Fibroblast of mammary gland (primary cell): ENCODE measurements at regions not wholly inside any gene's neighbourhood (a gene's known extent, or its start where the extent isn't known, plus 50 kb on each side); places are given as distances from the start of the nearest gene placed in this dataset.
"Not testable (repeated sequence)": the region's sequence is repeated elsewhere in the genome, so short reads cannot be mapped to it uniquely, and the experiment has no call there.

Source experiments
- DNase-seq: peaks from one replicate; pipeline ENCODE4 v3.0.0-alpha.2; 2010; ENCODE audit warnings: low read depth
- H3K4me3 ChIP-seq: 2 replicates; pipeline ENCODE4 v1.5.1; 2011; ENCODE audit warnings: low read depth, mild to moderate bottlenecking, low read length, moderate library complexity; ENCODE audit not compliant: control insufficient read depth

DNA sequence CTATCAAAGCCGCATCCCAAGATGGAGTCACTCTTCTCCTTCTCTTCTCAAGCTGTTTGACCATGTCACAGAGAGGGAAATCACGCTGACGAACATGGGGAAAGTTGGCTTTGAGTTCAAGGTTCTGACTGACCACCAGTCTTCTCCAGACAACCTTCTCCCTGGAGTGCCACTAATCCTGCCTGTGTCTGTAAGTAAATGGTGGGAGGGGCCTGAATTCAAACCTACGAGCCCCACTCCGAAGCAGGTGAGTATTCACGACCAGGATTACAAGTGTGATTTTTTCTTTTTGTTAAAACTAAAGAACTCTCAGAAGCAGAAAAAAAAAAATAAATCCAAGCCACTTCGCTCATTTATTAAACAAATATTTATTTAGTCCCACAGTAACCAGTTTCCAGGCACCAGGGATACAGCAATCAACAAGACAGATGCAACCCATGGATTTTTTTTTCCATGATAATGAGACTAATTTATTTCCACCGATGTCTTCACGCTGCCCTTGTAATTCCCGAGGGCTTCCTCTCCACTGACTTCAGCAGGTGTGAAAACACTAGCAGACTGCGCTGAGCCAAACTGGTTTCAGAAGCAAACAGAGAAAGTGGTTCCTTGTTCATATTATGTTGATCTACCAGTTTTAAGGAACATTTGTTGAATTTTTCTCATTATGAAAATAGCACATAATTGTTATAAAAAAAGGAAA is 206.0 kb upstream of the NBPF12 start:
- DNase-seq, H3K4me3 ChIP-seq: not testable (repeated sequence)

DNA sequence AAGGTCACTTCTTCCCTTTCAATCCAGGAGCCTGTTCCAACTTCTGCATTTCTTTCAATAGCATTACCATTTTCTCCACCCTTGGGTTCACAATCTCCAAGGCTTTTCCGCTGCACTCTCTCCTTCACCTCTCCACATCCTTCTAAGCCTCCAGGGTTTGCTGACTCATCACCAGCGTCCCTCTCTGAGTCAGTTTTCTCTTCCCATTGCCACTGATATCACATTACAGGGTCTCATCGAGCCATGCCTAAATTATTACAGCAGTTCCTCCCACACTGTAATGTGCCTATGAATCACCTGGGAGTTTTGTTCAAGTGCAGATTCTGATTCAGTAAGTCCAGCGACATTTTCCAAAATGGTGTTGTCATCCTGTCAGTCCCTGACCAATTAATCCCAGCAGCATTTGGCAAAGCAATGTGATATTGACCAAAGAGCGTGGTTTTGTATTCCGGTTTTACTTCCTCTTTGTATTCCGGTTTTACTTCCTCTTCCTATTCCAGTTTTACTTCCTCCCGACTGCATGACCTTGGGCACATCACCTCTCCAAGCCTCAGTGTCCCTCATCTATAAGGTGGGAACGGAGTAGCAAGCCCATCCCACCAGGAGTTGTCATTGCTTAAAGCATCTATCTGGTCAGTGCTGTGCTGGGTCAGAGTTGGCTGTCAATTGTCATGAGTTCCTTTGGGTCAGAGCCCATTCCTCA is 208.3 kb upstream of the NBPF12 start:
- H3K4me3 ChIP-seq, DNase-seq: not testable (repeated sequence)

GRCh38 chr1:146715054-146715453 is 223.1 kb upstream of the NBPF12 start:
- not testable (repeated sequence) for H3K4me3 ChIP-seq, DNase-seq

GRCh38 chr1:146710838-146711521 is 227.1 kb upstream of the NBPF12 start:
- peak; percentile 17 for DNase-seq
- not testable (repeated sequence) for H3K4me3 ChIP-seq

GRCh38 chr1:146709302-146709701 is 228.8 kb upstream of the NBPF12 start:
- not testable (repeated sequence) for DNase-seq, H3K4me3 ChIP-seq

GRCh38 chr1:146704162-146704724 is 233.9 kb upstream of the NBPF12 start:
- H3K4me3 ChIP-seq, DNase-seq: not testable (repeated sequence)

DNA sequence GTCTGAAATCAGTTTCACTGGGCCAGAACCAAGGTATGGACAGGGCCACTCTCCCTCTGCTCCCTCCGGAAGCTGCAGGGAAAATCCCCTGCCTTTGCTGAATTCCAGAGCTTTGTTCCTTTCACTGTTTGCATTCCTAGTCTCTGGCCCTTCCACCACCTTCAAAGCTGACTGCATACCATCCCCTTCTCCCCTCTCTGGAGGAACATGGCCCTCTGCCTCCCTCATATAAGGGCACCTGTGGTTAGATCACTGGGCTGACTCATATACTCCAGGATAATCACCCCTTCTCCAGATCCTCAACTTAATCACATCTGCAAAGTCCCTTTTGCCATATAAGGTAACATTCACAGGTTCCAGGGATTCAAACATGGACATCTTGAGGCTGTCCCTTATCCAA is 236.8 kb upstream of the NBPF12 start:
- H3K4me3 ChIP-seq, DNase-seq: not testable (repeated sequence)

DNA sequence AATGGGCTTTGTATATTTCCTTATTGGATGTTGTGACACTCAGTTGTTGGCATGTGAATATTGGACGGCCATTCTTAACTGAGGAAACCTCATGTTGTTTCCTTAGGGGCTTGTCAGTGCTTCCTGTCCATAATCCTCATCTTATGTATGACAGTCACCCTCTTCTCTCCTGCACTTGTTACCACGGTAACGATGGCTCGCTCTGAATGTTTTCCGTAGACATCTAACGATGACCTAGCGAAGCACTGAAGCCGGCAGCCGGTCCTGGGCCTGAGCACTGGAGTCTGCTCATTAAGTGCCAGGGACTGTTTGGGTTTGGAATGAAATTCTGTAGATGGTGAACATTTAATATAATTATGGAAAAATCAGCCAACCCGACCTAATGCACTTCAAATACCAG is 242.7 kb upstream of the NBPF12 start:
- DNase-seq, H3K4me3 ChIP-seq: not testable (repeated sequence)

GRCh38 chr1:146691798-146692197 is 246.3 kb upstream of the NBPF12 start:
- H3K4me3 ChIP-seq, DNase-seq: not testable (repeated sequence)

DNA sequence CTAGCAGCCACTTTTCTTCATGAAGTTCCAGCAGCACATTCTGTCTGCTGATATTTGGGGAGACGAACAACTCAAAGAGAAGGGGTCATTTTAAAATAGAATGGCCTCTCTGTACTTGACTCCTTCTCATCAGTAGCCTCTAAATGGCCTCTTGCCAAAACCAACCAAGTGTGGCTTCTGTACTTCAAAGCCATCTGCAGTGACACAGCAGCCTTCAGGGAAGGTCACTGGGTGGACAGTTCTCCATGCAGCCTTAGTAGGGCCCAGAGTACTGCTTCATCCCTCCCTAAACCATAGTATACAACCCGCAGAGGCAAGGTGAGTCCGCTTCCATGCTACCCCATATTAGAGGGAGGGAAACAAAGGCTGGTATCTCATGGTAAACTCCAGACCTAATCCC is 249.2 kb upstream of the NBPF12 start:
- DNase-seq, H3K4me3 ChIP-seq: not testable (repeated sequence)

DNA sequence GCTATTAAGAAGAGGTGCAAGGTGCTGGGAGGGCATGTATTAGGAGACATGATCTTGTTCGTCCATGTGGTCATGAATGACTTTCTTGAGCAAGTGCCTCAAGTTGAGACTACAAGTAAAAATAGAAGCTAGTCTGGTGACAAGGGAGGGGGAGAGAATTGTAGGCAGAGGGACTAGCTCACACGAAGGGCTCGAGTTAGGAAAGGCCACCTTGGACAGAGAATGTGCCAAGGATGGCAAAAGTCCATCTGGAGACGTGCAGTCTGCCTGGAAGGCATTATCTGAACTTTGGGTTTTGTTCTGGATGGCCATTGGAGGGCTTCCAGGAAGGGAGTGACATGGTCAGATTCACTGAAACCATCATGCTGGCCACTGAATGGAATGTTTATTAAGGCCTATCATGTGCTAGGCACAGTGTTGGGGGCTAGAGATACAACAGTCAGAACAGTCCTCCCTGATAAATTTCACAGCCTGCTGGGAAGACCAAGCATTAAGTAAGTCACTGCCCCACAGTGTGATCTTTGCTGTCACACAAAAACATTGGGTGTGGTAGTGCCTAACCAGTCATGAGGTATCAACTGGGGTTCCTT is 251.3 kb upstream of the NBPF12 start:
- DNase-seq, H3K4me3 ChIP-seq: not testable (repeated sequence)

DNA sequence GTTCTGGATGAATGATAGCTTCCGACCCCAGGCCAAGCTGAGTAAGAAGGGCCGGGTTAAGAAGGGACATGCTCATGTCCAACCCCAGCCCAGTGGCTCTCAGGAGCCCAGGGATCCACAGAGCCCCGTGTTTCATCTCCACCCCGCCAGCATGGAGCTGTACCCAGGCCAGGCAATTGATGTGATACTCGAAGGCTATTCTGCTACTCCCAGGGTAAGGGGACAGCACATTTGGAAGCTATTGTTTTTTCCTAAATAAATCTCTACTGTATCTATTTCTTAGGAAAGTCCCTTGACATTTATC is 255.0 kb upstream of the NBPF12 start:
- H3K4me3 ChIP-seq, DNase-seq: not testable (repeated sequence)

DNA sequence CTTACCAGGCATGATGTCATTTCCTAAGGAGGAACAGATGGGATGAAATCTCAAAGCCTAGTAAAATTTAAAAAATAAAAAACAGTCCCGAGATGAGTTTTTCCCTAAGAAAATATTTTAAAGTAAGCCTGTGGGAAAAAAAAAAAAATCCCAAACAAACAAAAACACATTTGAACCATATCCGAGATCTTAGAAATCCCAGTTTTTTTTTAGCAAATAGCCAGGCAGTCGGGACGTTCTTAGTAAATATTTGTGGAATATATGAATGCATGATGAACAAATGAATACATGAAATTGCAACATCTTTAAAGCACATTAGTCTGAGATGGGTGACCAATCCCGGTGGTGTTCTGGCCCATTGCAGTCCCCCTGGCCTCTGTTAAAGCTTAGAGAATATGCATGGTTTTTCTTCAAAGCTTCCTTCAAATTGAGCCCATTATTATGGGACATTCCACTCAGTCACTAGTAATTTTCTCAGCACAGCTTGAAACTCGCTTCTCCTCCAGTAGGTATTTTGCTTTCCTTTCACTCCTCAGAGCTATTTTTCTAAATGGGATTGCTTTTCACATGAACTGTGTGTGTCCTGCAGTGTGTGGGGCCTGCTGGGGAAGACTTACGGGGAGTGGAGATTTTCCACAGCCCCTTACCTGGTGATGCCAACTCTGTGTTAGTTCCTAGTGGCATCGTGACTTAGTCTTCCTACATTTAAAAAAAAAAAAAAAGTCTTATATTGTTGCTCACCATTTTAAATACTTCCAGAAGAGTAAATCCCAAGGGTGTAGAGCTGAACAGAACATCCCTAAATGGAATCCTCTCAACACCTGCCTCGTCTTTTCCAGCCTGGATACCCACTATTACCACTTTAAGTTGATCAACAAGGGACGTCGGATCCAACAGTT is 255.6 kb upstream of the NBPF12 start:
- H3K4me3 ChIP-seq = not testable (repeated sequence)
- DNase-seq = peak; percentile 2

GRCh38 chr1:146673729-146674299 is 264.3 kb upstream of the NBPF12 start:
- not testable (repeated sequence) for H3K4me3 ChIP-seq
- peak; percentile 1 for DNase-seq

GRCh38 chr1:146672608-146673007 is 265.5 kb upstream of the NBPF12 start:
- not testable (repeated sequence) for H3K4me3 ChIP-seq, DNase-seq

DNA sequence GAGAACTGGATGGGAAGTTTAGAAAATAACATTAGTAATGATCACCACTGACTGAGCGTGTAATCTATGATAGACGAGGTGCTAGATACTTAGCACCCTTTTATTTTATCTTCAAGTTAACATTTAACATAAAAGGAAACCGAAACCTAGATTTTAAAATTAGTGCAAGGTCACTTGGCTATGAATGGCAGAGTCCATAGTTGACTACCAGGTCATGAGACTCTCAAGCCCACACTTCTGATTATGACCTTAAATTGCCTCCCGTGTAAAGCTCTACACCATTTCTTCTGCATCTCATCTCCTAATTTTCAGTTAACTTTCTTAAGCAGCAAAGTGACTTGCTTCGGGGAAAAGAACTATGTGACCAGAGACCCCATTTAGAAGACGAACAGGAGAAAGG is 266.5 kb upstream of the NBPF12 start:
- DNase-seq, H3K4me3 ChIP-seq: not testable (repeated sequence)

DNA sequence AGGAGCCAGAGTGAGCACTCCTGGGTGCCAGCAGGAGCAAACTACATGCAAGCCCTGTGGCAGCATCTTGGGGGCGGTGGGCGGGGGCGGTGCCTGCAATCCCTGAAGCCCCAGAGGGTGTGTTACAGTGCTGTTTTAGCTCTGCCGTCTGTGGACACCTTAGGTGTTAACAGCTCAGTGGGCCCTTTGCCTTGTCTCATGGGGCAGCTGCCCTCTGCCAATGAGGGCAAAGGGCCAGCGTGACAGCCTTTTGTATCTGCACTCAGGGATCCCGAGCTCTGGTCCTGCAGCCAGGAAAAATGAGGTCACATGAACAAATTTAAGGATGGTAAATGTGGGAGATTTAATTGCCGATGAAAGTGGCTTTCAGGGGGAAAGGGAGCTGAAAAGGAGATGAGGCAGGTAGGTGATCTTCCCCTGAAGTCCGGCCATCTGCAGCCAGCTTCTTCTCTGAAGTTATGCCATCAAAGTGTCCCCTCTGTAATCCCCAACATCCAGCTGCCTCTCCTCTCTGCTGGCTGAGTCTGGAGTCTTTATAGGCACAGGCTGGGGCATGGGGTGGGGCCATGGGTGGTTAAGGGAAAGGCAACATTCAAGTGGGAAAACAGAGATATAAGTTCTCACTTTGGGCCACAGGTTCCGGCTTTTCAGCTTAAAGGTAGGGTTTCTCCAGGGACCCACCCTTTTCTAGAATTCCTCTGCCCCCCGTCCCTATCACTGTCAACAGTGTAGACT is 267.1 kb upstream of the NBPF12 start:
- H3K4me3 ChIP-seq, DNase-seq: not testable (repeated sequence)
